ENCODE measurements at regions not wholly inside any gene's neighbourhood (a gene's known extent, or its start where the extent isn't known, plus 50 kb on each side); places are given as distances from the start of the nearest gene placed in this dataset.
A peak's percentile ranks its signal among the peaks of the same experiment; 100 is the strongest.

- no peaks in the 10 kb centered on the region for H3K36me3 ChIP-seq (ENCODE audit: control insufficient read depth, insufficient read depth, low read length)
- no peaks in the 10 kb centered on the region for H3K27me3 ChIP-seq (ENCODE audit: control insufficient read depth, insufficient read depth, low read length)
- DNase-seq (ENCODE audit: low read depth), result no peak
- TF ChIP-seq, protein P1, sequence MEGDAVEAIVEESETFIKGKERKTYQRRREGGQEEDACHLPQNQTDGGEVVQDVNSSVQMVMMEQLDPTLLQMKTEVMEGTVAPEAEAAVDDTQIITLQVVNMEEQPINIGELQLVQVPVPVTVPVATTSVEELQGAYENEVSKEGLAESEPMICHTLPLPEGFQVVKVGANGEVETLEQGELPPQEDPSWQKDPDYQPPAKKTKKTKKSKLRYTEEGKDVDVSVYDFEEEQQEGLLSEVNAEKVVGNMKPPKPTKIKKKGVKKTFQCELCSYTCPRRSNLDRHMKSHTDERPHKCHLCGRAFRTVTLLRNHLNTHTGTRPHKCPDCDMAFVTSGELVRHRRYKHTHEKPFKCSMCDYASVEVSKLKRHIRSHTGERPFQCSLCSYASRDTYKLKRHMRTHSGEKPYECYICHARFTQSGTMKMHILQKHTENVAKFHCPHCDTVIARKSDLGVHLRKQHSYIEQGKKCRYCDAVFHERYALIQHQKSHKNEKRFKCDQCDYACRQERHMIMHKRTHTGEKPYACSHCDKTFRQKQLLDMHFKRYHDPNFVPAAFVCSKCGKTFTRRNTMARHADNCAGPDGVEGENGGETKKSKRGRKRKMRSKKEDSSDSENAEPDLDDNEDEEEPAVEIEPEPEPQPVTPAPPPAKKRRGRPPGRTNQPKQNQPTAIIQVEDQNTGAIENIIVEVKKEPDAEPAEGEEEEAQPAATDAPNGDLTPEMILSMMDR (IDR thresholded peaks at IDR 0.05; ENCODE audit: insufficient read depth, low read length, poor library complexity, severe bottlenecking), result no peak
- no peak overlapping the region for H3K4me3 ChIP-seq (ENCODE audit: low read depth, low read length)
These were observed 117.8 kb downstream of the GLI2 start for GRCh38 chr2:120853306-120854013.

GRCh38 chr2:120854014-120854620 is 118.4 kb downstream of the GLI2 start:
- no peak for DNase-seq (ENCODE audit: low read depth)
- Histone ChIP-seq H3K4me3 (ENCODE audit: low read depth, low read length) (no peak overlapping the region), H3K27me3 (ENCODE audit: control insufficient read depth, insufficient read depth, low read length) (no peaks in the 10 kb centered on the region), H3K36me3 (ENCODE audit: control insufficient read depth, insufficient read depth, low read length) (no peaks in the 10 kb centered on the region)
- TF ChIP-seq, protein P1 (IDR thresholded peaks at IDR 0.05; ENCODE audit: insufficient read depth, low read length, poor library complexity, severe bottlenecking), result no peak

DNA sequence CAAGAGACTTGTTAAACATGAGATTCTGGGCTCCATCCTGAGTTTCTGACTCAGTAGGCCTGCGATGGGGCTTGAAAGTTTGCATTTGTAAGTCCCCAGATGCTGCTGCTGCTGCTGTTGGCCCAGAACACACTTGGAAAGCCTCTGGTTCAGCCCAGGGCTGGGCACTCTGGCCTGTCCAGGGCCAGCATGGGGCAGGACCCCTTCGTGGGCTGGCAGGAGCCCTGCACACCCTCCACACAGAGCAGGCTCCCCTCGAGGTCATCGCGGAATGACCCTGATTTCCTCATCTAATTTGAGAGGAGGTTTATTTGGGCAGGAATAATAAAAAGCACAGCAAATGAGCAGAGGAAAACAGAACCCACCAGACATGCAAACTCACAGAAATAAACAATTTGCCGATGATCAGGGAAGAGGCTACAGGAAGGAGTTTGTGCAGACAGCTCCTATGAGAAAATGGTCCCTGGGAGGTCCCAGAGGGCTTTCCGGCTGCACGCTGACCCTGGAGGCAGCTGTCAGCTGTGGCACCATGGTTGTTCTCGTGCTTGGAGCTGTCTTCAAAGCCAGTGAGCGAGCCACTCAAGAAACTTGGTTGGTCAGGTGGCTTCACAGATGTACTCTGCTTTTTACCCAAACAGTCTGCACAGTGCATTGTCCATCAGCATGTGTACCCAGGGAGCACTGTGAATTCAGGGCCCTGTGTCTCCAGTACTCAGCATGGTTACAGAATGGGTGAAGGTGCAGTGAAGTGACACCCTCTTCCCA is 119.3 kb downstream of the GLI2 start:
- TF ChIP-seq, protein P1 (IDR thresholded peaks at IDR 0.05; ENCODE audit: insufficient read depth, low read length, poor library complexity, severe bottlenecking), result no peak
- Histone ChIP-seq H3K36me3 (ENCODE audit: control insufficient read depth, insufficient read depth, low read length) (no peaks in the 10 kb centered on the region), H3K27me3 (ENCODE audit: control insufficient read depth, insufficient read depth, low read length) (no peaks in the 10 kb centered on the region), H3K4me3 (ENCODE audit: low read depth, low read length) (no peak overlapping the region)
- no peak for DNase-seq (ENCODE audit: low read depth)

DNA sequence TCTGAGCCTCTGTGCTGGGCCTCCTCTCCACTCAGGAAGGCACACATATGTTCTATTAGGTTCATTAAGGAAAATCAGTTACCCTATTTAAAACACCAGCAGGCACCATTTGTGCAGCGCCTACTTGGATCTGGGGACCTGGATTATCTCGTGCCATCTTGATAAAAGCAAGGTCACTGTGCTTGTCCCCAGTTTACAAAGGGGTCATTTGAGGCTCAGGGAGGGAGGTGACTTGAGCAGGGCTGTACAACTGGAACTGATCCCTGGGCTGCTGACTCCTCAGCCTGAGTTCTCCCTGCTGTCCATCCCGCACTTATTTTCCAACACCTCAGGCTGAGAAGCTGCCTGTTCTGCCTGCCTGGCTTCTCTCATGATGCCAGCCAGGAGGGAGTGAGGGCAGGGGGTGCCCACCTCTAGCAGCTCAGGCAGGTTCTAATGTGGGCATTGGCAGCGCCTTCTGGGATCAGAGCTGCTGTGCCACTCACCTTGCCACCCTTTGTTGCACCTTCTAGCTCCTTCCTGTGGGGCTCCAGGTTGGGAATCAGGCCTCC is 120.3 kb downstream of the GLI2 start:
- Histone ChIP-seq H3K4me3 (ENCODE audit: low read depth, low read length) (no peak overlapping the region), H3K27me3 (ENCODE audit: control insufficient read depth, insufficient read depth, low read length) (no peaks in the 10 kb centered on the region), H3K36me3 (ENCODE audit: control insufficient read depth, insufficient read depth, low read length) (no peaks in the 10 kb centered on the region)
- TF ChIP-seq, protein P1 (IDR thresholded peaks at IDR 0.05; ENCODE audit: insufficient read depth, low read length, poor library complexity, severe bottlenecking), result no peak
- DNase-seq (ENCODE audit: low read depth), result no peak

DNA sequence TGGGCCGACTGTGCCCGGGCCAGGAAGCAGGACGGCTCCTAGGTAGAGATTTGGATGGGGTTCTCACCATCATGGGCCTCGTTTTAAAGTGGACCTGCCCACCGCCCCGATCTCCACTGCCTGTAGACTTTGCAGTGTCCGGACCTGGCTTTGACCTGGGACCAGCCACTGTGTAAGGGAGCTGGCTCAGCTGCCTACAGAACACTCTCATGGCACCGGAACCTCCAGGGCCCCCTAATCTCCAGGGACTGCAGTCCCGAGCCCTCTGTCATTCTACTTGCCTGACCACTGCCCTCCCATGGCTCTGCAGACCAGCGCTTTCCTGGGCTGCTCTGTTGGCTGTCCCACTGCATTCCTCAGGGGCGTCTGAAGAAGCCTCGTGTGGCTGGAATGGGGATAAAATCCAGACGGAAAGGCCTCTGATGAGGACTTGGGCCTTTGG is 120.8 kb downstream of the GLI2 start:
- DNase-seq (ENCODE audit: low read depth), result no peak
- H3K27me3 ChIP-seq (ENCODE audit: control insufficient read depth, insufficient read depth, low read length), result no peaks in the 10 kb centered on the region
- TF ChIP-seq, protein P1 (IDR thresholded peaks at IDR 0.05; ENCODE audit: insufficient read depth, low read length, poor library complexity, severe bottlenecking), result peak; percentile 42
- H3K4me3 ChIP-seq (ENCODE audit: low read depth, low read length), result no peak overlapping the region
- no peaks in the 10 kb centered on the region for H3K36me3 ChIP-seq (ENCODE audit: control insufficient read depth, insufficient read depth, low read length)

Data from kidney epithelial cell (primary cell).